IMR-90 (cell line): ENCODE measurements at regions not wholly inside any gene's neighbourhood (a gene's known extent, or its start where the extent isn't known, plus 50 kb on each side); places are given as distances from the start of the nearest gene placed in this dataset.

Source experiments
- ATAC-seq: fragments of 200-7000 bp; cut with Tn5 transposase; 2 replicates; pipeline ENCODE4 v1.9.1; 2020; ENCODE audit warnings: low read depth, mild to moderate bottlenecking, moderate library complexity
- BruUV-seq: library from RNA; stranded (reverse); fragments of 400-500 nt; replicated peaks from 2 replicates; lab custom pipeline; 2021; lab: Mats Ljungman, UMichigan
- CTCF ChIA-PET: fragments of 300-600 bp; formaldehyde crosslinking; extraction: SDS; loops from one replicate; lab custom pipeline; 2021; ENCODE audit warnings: antibody characterized with exemption; lab: Yijun Ruan, JAX
- POLR2A ChIA-PET: fragments of 300-600 bp; sonication (Branson Sonifier 250); formaldehyde crosslinking; loops from one replicate; lab custom pipeline; 2022; ENCODE audit warnings: antibody characterized with exemption; ENCODE audit not compliant: unreplicated experiment; lab: Charles Lee
- DNase-seq: peaks from one replicate; pipeline ENCODE4 v3.0.0; 2013
- H2AFZ ChIP-seq: replicated peaks from 2 replicates; pipeline ENCODE3; 2013; ENCODE audit warnings: low read length, mild to moderate bottlenecking; ENCODE audit not compliant: poor library complexity
- H2AK5ac ChIP-seq: 2 replicates; pipeline ENCODE4 v1.6.1; 2013; ENCODE audit warnings: low read depth, low read length, inconsistent platforms
- H2AK9ac ChIP-seq: replicated peaks from 2 replicates; pipeline ENCODE3; 2013; ENCODE audit warnings: mild to moderate bottlenecking, low read depth, low read length, moderate library complexity; ENCODE audit not compliant: poor library complexity
- H2BK120ac ChIP-seq: 2 replicates; pipeline ENCODE4 v1.6.1; 2013; ENCODE audit warnings: low read depth, low read length, inconsistent platforms
- H2BK15ac ChIP-seq: 3 replicates; pipeline ENCODE4 v1.6.1; 2013; ENCODE audit warnings: low read depth, low read length, inconsistent platforms
- H2BK20ac ChIP-seq: 2 replicates; pipeline ENCODE4 v1.6.1; 2013; ENCODE audit warnings: low read depth, mild to moderate bottlenecking, inconsistent platforms, low read length, moderate library complexity
- H2BK5ac ChIP-seq: 2 replicates; pipeline ENCODE4 v1.6.1; 2013; ENCODE audit warnings: mild to moderate bottlenecking, low read depth, low read length, inconsistent platforms; ENCODE audit not compliant: poor library complexity, severe bottlenecking
- H3K14ac ChIP-seq: replicated peaks from 2 replicates; pipeline ENCODE4 v1.6.1; 2013; ENCODE audit warnings: low read depth, low read length, inconsistent platforms
- H3K18ac ChIP-seq: 2 replicates; pipeline ENCODE4 v1.6.1; 2013; ENCODE audit warnings: low read depth, low read length, control low read depth
- H3K23ac ChIP-seq: 2 replicates; pipeline ENCODE4 v1.6.1; 2013; ENCODE audit warnings: low read depth, low read length, inconsistent platforms
- H3K27ac ChIP-seq: 2 replicates; pipeline ENCODE4 v1.5.1; 2013; ENCODE audit warnings: mild to moderate bottlenecking, control low read depth, low read length; ENCODE audit not compliant: insufficient read depth
- H3K27me3 ChIP-seq: 2 replicates; pipeline ENCODE4 v1.6.1; 2013; ENCODE audit warnings: low read length; ENCODE audit not compliant: control insufficient read depth, insufficient read depth
- H3K36me3 ChIP-seq: 2 replicates; pipeline ENCODE4 v1.6.1; 2013; ENCODE audit warnings: low read length, mixed read lengths; ENCODE audit not compliant: control insufficient read depth, insufficient read depth
- H3K4ac ChIP-seq: 2 replicates; pipeline ENCODE4 v1.6.1; 2013; ENCODE audit warnings: low read depth, low read length, inconsistent platforms
- H3K4me1 ChIP-seq: 2 replicates; pipeline ENCODE4 v1.6.1; 2013; ENCODE audit warnings: low read length, mixed read lengths; ENCODE audit not compliant: control insufficient read depth, insufficient read depth
- H3K4me2 ChIP-seq: 2 replicates; pipeline ENCODE4 v1.6.1; 2013; ENCODE audit warnings: low read depth, mild to moderate bottlenecking, control low read depth, low read length, moderate library complexity
- H3K4me3 ChIP-seq: 2 replicates; pipeline ENCODE4 v1.5.1; 2013; ENCODE audit warnings: low read depth, mild to moderate bottlenecking, control low read depth, low read length, moderate library complexity; ENCODE audit not compliant: insufficient read depth
- H3K56ac ChIP-seq: 2 replicates; pipeline ENCODE4 v1.6.1; 2013; ENCODE audit warnings: low read length, inconsistent platforms; ENCODE audit not compliant: insufficient read depth; ENCODE audit errors: extremely low read depth
- H3K79me1 ChIP-seq, 2 experiments: 2 replicates each; pipeline ENCODE4 v1.6.1; 2013; ENCODE audit warnings: low read length in 2 of 2, inconsistent platforms in 1 of 2, low read depth in 1 of 2
- H3K9ac ChIP-seq: 2 replicates; pipeline ENCODE4 v1.6.1; 2013; ENCODE audit warnings: low read depth, low read length, control low read depth
- H3K9me1 ChIP-seq: 2 replicates; pipeline ENCODE4 v1.6.1; 2013; ENCODE audit warnings: low read length, inconsistent platforms; ENCODE audit not compliant: insufficient read depth
- H3K9me3 ChIP-seq: 2 replicates; pipeline ENCODE4 v1.6.1; 2013; ENCODE audit warnings: low read length; ENCODE audit not compliant: control insufficient read depth, insufficient read depth
- H4K20me1 ChIP-seq: 2 replicates; pipeline ENCODE4 v1.6.1; 2013; ENCODE audit warnings: low read length, inconsistent platforms; ENCODE audit not compliant: insufficient read depth
- H4K5ac ChIP-seq: 2 replicates; pipeline ENCODE4 v1.6.1; 2013; ENCODE audit warnings: mild to moderate bottlenecking, low read depth, low read length, control low read depth
- H4K8ac ChIP-seq, 2 experiments: 2 replicates each; pipeline ENCODE4 v1.6.1; 2013; ENCODE audit warnings: low read depth in 2 of 2, low read length in 2 of 2, control low read depth in 1 of 2, inconsistent platforms in 1 of 2
- H4K91ac ChIP-seq: 2 replicates; pipeline ENCODE4 v1.6.1; 2013; ENCODE audit warnings: low read depth, low read length, inconsistent platforms; ENCODE audit not compliant: insufficient read depth
- BHLHE40 ChIP-seq: fragments of 150-350 bp; IDR thresholded peaks from 2 replicates; pipeline ENCODE4 v1.6.1; 2016; ENCODE audit warnings: mild to moderate bottlenecking, low read depth, low read length
- CEBPB ChIP-seq: IDR thresholded peaks from 2 replicates; pipeline ENCODE4 v1.6.1; 2012; ENCODE audit warnings: low read depth, low read length, improper control_type of control experiment
- CHD1 ChIP-seq: IDR thresholded peaks from 2 replicates; pipeline ENCODE4 v1.6.1; 2012; ENCODE audit warnings: low read depth, low read length, improper control_type of control experiment
- MAZ ChIP-seq: IDR thresholded peaks from 2 replicates; pipeline ENCODE4 v1.6.1; 2012; ENCODE audit warnings: low read depth, mild to moderate bottlenecking, low read length, improper control_type of control experiment, moderate library complexity, borderline replicate concordance
- MXI1 ChIP-seq: IDR thresholded peaks from 2 replicates; pipeline ENCODE4 v1.6.1; 2012; ENCODE audit warnings: low read depth, mild to moderate bottlenecking, low read length, moderate library complexity, borderline replicate concordance
- RAD21 ChIP-seq: IDR thresholded peaks from 2 replicates; pipeline ENCODE4 v1.6.1; 2012; ENCODE audit warnings: low read length, improper control_type of control experiment
- WGBS, 2 experiments: methylation state at CpG; one replicate each; pipeline versions ENCODE4 v1.1.5 to v1.1.7; 2013; ENCODE audit warnings: missing lambda C conversion rate in 2 of 2; ENCODE audit not compliant: insufficient read length in 1 of 2; ENCODE audit errors: extremely low coverage in 2 of 2; 5-methylcytosine and 5-hydroxymethylcytosine counted together
- dilution Hi-C: fragments of 300-500 bp; cut with HindIII; formaldehyde crosslinking; loops from one replicate; pipeline ENCODE4 v1.14.3; 2018; ENCODE audit warnings: low sequenced_read_pairs; ENCODE audit not compliant: unreplicated experiment
- in situ Hi-C: fragments of 300-500 bp; cut with MboI; formaldehyde crosslinking; loops from 3 replicates; pipeline ENCODE4 v1.14.3; 2019; ENCODE audit warnings: low sequenced_read_pairs, inconsistent platforms, mixed read lengths
- intact Hi-C: fragments of 100-400 bp; cut with micrococcal nuclease; formaldehyde crosslinking; loops from 2 replicates; pipeline ENCODE4 v1.10.0; 2022

DNA sequence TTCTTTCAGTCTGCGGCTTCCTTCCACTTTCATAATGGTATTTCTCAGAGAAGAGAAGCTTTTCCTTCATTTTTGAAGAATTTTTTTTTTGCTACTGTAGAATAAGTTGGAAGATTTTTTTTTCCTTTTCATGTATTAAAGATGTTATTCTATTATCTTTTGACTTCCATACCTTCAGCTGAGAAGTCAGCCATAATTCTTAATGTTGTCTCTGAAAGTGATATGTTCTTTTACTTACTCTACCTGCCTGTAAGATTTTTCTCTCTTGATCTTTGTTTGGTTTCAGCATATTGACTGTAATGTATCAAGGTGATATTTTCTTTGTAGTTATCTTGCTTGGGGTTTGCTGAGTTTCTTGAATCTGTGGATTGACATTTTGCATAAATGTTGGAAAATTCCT lies 143.5 kb upstream of the TOX3 start:
- Histone ChIP-seq H3K56ac (no peak overlapping the region), H3K9me1 (no peaks in the 10 kb centered on the region), H3K4ac (no peak overlapping the region), H2BK15ac (no peak overlapping the region), H3K18ac (no peak overlapping the region), H3K9me3 (peaks cover 4% of the 10 kb centered on the region; the same call in 1 of the 2 replicates), H4K5ac (no peak overlapping the region), H3K4me3 (no peak overlapping the region), H3K4me1 (no peaks in the 10 kb centered on the region), H3K36me3 (no peaks in the 10 kb centered on the region), H4K20me1 (no peaks in the 10 kb centered on the region), H2AFZ (no peak overlapping the region), H3K4me2 (no peak overlapping the region), H2AK9ac (no peak overlapping the region), H2BK120ac (no peak overlapping the region), H3K79me1 (no peaks in the 10 kb centered on the region), H3K27ac (no peak overlapping the region), H4K91ac (no peak overlapping the region), H3K9ac (no peak overlapping the region), H2BK5ac (no peak overlapping the region), H2BK20ac (no peak overlapping the region), H3K23ac (no peak overlapping the region), H3K14ac (no peak overlapping the region), H2AK5ac (no peak overlapping the region), H3K27me3 (no peaks in the 10 kb centered on the region), H4K8ac (no peak overlapping the region)
- no CpG with 5 or more reads among the region's 1 CpG for WGBS, 2 experiments
- dilution Hi-C loops = no loop called here
- POLR2A ChIA-PET = no interaction called here
- TF ChIP-seq CEBPB (no peak), MAZ (no peak), CHD1 (no peak), BHLHE40 (no peak), RAD21 (no peak), MXI1 (no peak)
- BruUV-seq = no TSS peak
- CTCF ChIA-PET = no interaction called here
- intact Hi-C loops = no loop called here
- in situ Hi-C loops = no loop called here
- no peak for DNase-seq
- ATAC-seq = no peak
